Neural progenitor cell (in vitro differentiated cells): ENCODE measurements at regions not wholly inside any gene's neighbourhood (a gene's known extent, or its start where the extent isn't known, plus 50 kb on each side); places are given as distances from the start of the nearest gene placed in this dataset.

Source experiments
- EZH2 ChIP-seq: fragments of 200-600 bp; sonication (generic); IDR thresholded peaks from 2 replicates; pipeline ENCODE4 v1.6.1; 2017; ENCODE audit warnings: antibody characterized with exemption, mild to moderate bottlenecking, moderate library complexity
- EZH2phosphoT487 ChIP-seq: fragments of 200-600 bp; sonication (generic); IDR thresholded peaks from 2 replicates; pipeline ENCODE4 v1.6.1; 2017; ENCODE audit warnings: antibody characterized with exemption
- TF ChIP-seq, protein P1 (sequence below): fragments of 200-600 bp; sonication (generic); IDR thresholded peaks from 2 replicates; pipeline ENCODE4 v1.5.1; 2017; ENCODE audit warnings: antibody characterized with exemption, mild to moderate bottlenecking

DNA sequence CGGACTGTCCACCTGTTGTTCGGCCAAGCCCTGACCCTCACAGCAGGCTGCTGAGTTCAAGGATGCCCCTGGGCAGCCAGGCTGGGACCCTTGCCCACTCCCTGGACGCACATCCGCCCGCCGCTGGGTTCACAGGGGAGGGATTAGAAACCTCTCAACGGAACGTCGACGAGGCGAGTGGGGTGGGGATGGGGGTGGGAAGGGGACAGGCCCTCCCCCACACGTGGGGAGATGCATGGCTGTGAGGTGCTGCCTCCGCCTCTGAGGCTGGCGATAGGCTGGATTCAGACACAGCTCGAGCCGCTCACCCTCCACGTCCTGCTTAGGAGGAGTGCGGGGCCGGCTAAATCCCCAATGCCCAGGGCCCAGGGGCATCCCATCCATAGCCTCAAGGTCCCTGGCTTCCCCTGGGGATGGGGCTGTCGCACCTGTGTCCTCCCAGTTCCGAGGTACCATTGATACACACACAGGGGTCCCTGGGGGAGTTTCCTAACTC is 90.6 kb upstream of the BHLHE23 start:
- TF ChIP-seq EZH2phosphoT487 (no peak), EZH2 (no peak)
- TF ChIP-seq, protein P1, sequence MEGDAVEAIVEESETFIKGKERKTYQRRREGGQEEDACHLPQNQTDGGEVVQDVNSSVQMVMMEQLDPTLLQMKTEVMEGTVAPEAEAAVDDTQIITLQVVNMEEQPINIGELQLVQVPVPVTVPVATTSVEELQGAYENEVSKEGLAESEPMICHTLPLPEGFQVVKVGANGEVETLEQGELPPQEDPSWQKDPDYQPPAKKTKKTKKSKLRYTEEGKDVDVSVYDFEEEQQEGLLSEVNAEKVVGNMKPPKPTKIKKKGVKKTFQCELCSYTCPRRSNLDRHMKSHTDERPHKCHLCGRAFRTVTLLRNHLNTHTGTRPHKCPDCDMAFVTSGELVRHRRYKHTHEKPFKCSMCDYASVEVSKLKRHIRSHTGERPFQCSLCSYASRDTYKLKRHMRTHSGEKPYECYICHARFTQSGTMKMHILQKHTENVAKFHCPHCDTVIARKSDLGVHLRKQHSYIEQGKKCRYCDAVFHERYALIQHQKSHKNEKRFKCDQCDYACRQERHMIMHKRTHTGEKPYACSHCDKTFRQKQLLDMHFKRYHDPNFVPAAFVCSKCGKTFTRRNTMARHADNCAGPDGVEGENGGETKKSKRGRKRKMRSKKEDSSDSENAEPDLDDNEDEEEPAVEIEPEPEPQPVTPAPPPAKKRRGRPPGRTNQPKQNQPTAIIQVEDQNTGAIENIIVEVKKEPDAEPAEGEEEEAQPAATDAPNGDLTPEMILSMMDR, result no peak
